ENCODE measurements at regions not wholly inside any gene's neighbourhood (a gene's known extent, or its start where the extent isn't known, plus 50 kb on each side); places are given as distances from the start of the nearest gene placed in this dataset.

GRCh38 chr6:133629970-133630369, 258.9 kb upstream of the TCF21 start:
- ATAC-seq (ENCODE audit: insufficient read depth, low FRiP score) (no peak), DNase-seq (no peak)
- TF ChIP-seq CTCF (IDR thresholded peaks at IDR 0.05; ENCODE audit: control extremely low read depth, extremely low read depth): no peak
- H3K27me3 ChIP-seq (ENCODE audit: control insufficient read depth in 3 of 3, insufficient read depth in 3 of 3, low read length in 2 of 3): no peaks in the 10 kb centered on the region
- H3K4me1 ChIP-seq (ENCODE audit: control insufficient read depth in 5 of 5, insufficient read depth in 5 of 5, low read length in 5 of 5): peaks cover 0 to 30% (median 0%) of the 10 kb centered on the region in 5 donors
- no peak overlapping the region for H3K4me3 ChIP-seq
- no peaks in the 10 kb centered on the region for H3K36me3 ChIP-seq (ENCODE audit: control insufficient read depth in 4 of 4, insufficient read depth in 4 of 4, low read length in 4 of 4)
- H3K9me3 ChIP-seq (ENCODE audit: control insufficient read depth in 4 of 4, insufficient read depth in 3 of 4, low read length in 3 of 4): no peaks in the 10 kb centered on the region
- no peak overlapping the region for H3K27ac ChIP-seq (ENCODE audit: low read depth in 1 of 2, low read length in 1 of 2)
- no peak overlapping the region for H3K9ac ChIP-seq (ENCODE audit: insufficient read depth in 1 of 2, low read length in 2 of 2)

GRCh38 chr6:133630651-133631050, 258.3 kb upstream of the TCF21 start:
- no peak overlapping the region for H3K9ac ChIP-seq (ENCODE audit: insufficient read depth in 1 of 2, low read length in 2 of 2)
- no peaks in the 10 kb centered on the region for H3K36me3 ChIP-seq (ENCODE audit: control insufficient read depth in 4 of 4, insufficient read depth in 4 of 4, low read length in 4 of 4)
- no peaks in the 10 kb centered on the region for H3K27me3 ChIP-seq (ENCODE audit: control insufficient read depth in 3 of 3, insufficient read depth in 3 of 3, low read length in 2 of 3)
- no peak overlapping the region for H3K4me3 ChIP-seq
- WGBS, 2 donors: 68 to 72% methylated on average over 2 of the region's 2 CpGs
- DNase-seq: no peak
- no peak for TF ChIP-seq CTCF (IDR thresholded peaks at IDR 0.05; ENCODE audit: control extremely low read depth, extremely low read depth)
- H3K27ac ChIP-seq (ENCODE audit: low read depth in 1 of 2, low read length in 1 of 2): no peak overlapping the region
- H3K4me1 ChIP-seq (ENCODE audit: control insufficient read depth in 5 of 5, insufficient read depth in 5 of 5, low read length in 5 of 5): peaks cover 0 to 25% (median 0%) of the 10 kb centered on the region in 5 donors
- ATAC-seq (ENCODE audit: insufficient read depth, low FRiP score): no peak
- no peaks in the 10 kb centered on the region for H3K9me3 ChIP-seq (ENCODE audit: control insufficient read depth in 4 of 4, insufficient read depth in 3 of 4, low read length in 3 of 4)

- Histone ChIP-seq H3K9ac (ENCODE audit: insufficient read depth in 1 of 2, low read length in 2 of 2) (no peak overlapping the region), H3K36me3 (ENCODE audit: control insufficient read depth in 4 of 4, insufficient read depth in 4 of 4, low read length in 4 of 4) (no peaks in the 10 kb centered on the region), H3K9me3 (ENCODE audit: control insufficient read depth in 4 of 4, insufficient read depth in 3 of 4, low read length in 3 of 4) (no peaks in the 10 kb centered on the region), H3K4me3 (no peak overlapping the region), H3K27ac (ENCODE audit: low read depth in 1 of 2, low read length in 1 of 2) (no peak overlapping the region), H3K27me3 (ENCODE audit: control insufficient read depth in 3 of 3, insufficient read depth in 3 of 3, low read length in 2 of 3) (no peaks in the 10 kb centered on the region), H3K4me1 (ENCODE audit: control insufficient read depth in 5 of 5, insufficient read depth in 5 of 5, low read length in 5 of 5) (peaks cover 0 to 17% (median 0%) of the 10 kb centered on the region in 5 donors)
- TF ChIP-seq CTCF (IDR thresholded peaks at IDR 0.05; ENCODE audit: control extremely low read depth, extremely low read depth): no peak
- no peak for ATAC-seq (ENCODE audit: insufficient read depth, low FRiP score)
- DNase-seq: peak; percentile 29 to 63 (median 60)
- 38 to 78% methylated on average over 1 of the region's 1 CpG for WGBS, 2 donors
Observed at GRCh38 chr6:133631421-133631820, 257.5 kb upstream of the TCF21 start.

- TF ChIP-seq CTCF (IDR thresholded peaks at IDR 0.05; ENCODE audit: control extremely low read depth, extremely low read depth): no peak
- peak overlapping the region in 1 of 2 donors; percentile 47 for H3K27ac ChIP-seq (ENCODE audit: low read depth in 1 of 2, low read length in 1 of 2)
Observed at GRCh38 chr6:133632206-133632605, 256.7 kb upstream of the TCF21 start.

More at GRCh38 chr6:133632206-133632605, 256.7 kb upstream of the TCF21 start:
- H3K36me3 ChIP-seq (ENCODE audit: control insufficient read depth in 4 of 4, insufficient read depth in 4 of 4, low read length in 4 of 4): no peaks in the 10 kb centered on the region
- WGBS, 2 donors: 39 to 45% methylated on average over 2 of the region's 2 CpGs
- no peak overlapping the region for H3K4me3 ChIP-seq
- ATAC-seq (ENCODE audit: insufficient read depth, low FRiP score) (no peak), DNase-seq (no peak)
- H3K9me3 ChIP-seq (ENCODE audit: control insufficient read depth in 4 of 4, insufficient read depth in 3 of 4, low read length in 3 of 4): no peaks in the 10 kb centered on the region
- no peak overlapping the region for H3K9ac ChIP-seq (ENCODE audit: insufficient read depth in 1 of 2, low read length in 2 of 2)
- H3K27me3 ChIP-seq (ENCODE audit: control insufficient read depth in 3 of 3, insufficient read depth in 3 of 3, low read length in 2 of 3): no peaks in the 10 kb centered on the region
- H3K4me1 ChIP-seq (ENCODE audit: control insufficient read depth in 5 of 5, insufficient read depth in 5 of 5, low read length in 5 of 5): peaks cover 0 to 19% (median 0%) of the 10 kb centered on the region in 5 donors

Data from lung (tissue), 11 donors.